ENCODE measurements at regions not wholly inside any gene's neighbourhood (a gene's known extent, or its start where the extent isn't known, plus 50 kb on each side); places are given as distances from the start of the nearest gene placed in this dataset.

GRCh38 chr3:124599779-124600693, 130.2 kb upstream of the UMPS start:
- Mint-ChIP-seq H3K9me3 (peaks cover 0 to 3% (median 0%) of the 10 kb centered on the region in 7 donors), H3K27me3 (ENCODE audit: low read depth in 3 of 3) (peaks cover 1 to 3% (median 3%) of the 10 kb centered on the region in 3 donors), H3K4me1 (no peaks in the 10 kb centered on the region), H3K4me3 (no peak overlapping the region), H3K36me3 (no peaks in the 10 kb centered on the region), H3K27ac (no peak overlapping the region)
- Histone ChIP-seq H3K27me3 (ENCODE audit: control insufficient read depth in 2 of 2, insufficient read depth in 2 of 2, low read length in 2 of 2) (peaks cover 2% of the 10 kb centered on the region in 2 donors), H3K4me1 (ENCODE audit: control insufficient read depth in 1 of 2, insufficient read depth in 2 of 2, low read length in 2 of 2) (no peaks in the 10 kb centered on the region), H3K79me2 (ENCODE audit: insufficient read depth, low read length) (no peaks in the 10 kb centered on the region), H3K36me3 (replicated peaks in 1 of 2; ENCODE audit: control insufficient read depth in 1 of 2, insufficient read depth in 2 of 2, low read length in 2 of 2) (no peaks in the 10 kb centered on the region), H4K20me1 (ENCODE audit: insufficient read depth, low read length) (no peaks in the 10 kb centered on the region), H3K9ac (ENCODE audit: insufficient read depth, low read length, poor library complexity, severe bottlenecking) (no peak overlapping the region), H3K4me2 (replicated peaks; ENCODE audit: extremely low read depth, low read length, poor library complexity, severe bottlenecking) (no peak overlapping the region), H3K4me3 (replicated peaks in 1 of 3; ENCODE audit: low read depth in 2 of 3, low read length in 3 of 3) (no peak overlapping the region), H2AFZ (ENCODE audit: insufficient read depth, low read depth, low read length, poor library complexity, severe bottlenecking) (no peak overlapping the region), H3K27ac (ENCODE audit: low read depth in 1 of 2, low read length in 2 of 2) (no peak overlapping the region), H3K9me3 (replicated peaks in 1 of 2; ENCODE audit: control insufficient read depth in 1 of 2, insufficient read depth in 1 of 2, low read length in 2 of 2) (no peaks in the 10 kb centered on the region)
- intact Hi-C loops (cut with micrococcal nuclease) = no loop called here
- no peak for TF ChIP-seq CTCF (IDR thresholded peaks at IDR 0.05)
- no CpG with 5 or more reads among the region's 4 CpGs for WGBS (ENCODE audit: insufficient coverage)
- no peak for DNase-seq

GRCh38 chr3:124600765-124601164, 129.5 kb upstream of the UMPS start:
- H3K36me3 Mint-ChIP-seq = no peaks in the 10 kb centered on the region
- no peak for TF ChIP-seq CTCF (IDR thresholded peaks at IDR 0.05)
- 96% methylated on average over 3 of the region's 4 CpGs for WGBS (ENCODE audit: insufficient coverage)

More at GRCh38 chr3:124600765-124601164, 129.5 kb upstream of the UMPS start:
- Histone ChIP-seq H2AFZ (ENCODE audit: insufficient read depth, low read depth, low read length, poor library complexity, severe bottlenecking) (no peak overlapping the region), H3K27ac (ENCODE audit: low read depth in 1 of 2, low read length in 2 of 2) (no peak overlapping the region), H3K4me2 (replicated peaks; ENCODE audit: extremely low read depth, low read length, poor library complexity, severe bottlenecking) (no peak overlapping the region), H3K27me3 (ENCODE audit: control insufficient read depth in 2 of 2, insufficient read depth in 2 of 2, low read length in 2 of 2) (peaks cover 2% of the 10 kb centered on the region in 2 donors), H3K36me3 (replicated peaks in 1 of 2; ENCODE audit: control insufficient read depth in 1 of 2, insufficient read depth in 2 of 2, low read length in 2 of 2) (no peaks in the 10 kb centered on the region), H4K20me1 (ENCODE audit: insufficient read depth, low read length) (no peaks in the 10 kb centered on the region), H3K79me2 (ENCODE audit: insufficient read depth, low read length) (no peaks in the 10 kb centered on the region), H3K9ac (ENCODE audit: insufficient read depth, low read length, poor library complexity, severe bottlenecking) (no peak overlapping the region), H3K9me3 (replicated peaks in 1 of 2; ENCODE audit: control insufficient read depth in 1 of 2, insufficient read depth in 1 of 2, low read length in 2 of 2) (no peaks in the 10 kb centered on the region), H3K4me3 (replicated peaks in 1 of 3; ENCODE audit: low read depth in 2 of 3, low read length in 3 of 3) (no peak overlapping the region), H3K4me1 (ENCODE audit: control insufficient read depth in 1 of 2, insufficient read depth in 2 of 2, low read length in 2 of 2) (no peaks in the 10 kb centered on the region)
- Mint-ChIP-seq H3K27me3 (ENCODE audit: low read depth in 3 of 3) (peaks cover 1 to 4% (median 3%) of the 10 kb centered on the region in 3 donors), H3K4me3 (no peak overlapping the region), H3K4me1 (no peaks in the 10 kb centered on the region), H3K9me3 (peaks cover 0 to 3% (median 0%) of the 10 kb centered on the region in 7 donors), H3K27ac (no peak overlapping the region)
- intact Hi-C loops (cut with micrococcal nuclease) = no loop called here
- no peak for DNase-seq

All from CD14-positive monocyte (primary cell).